Right renal cortex interstitium (tissue), 3 donors: ENCODE measurements at regions not wholly inside any gene's neighbourhood (a gene's known extent, or its start where the extent isn't known, plus 50 kb on each side); places are given as distances from the start of the nearest gene placed in this dataset.
A peak's percentile ranks its signal among the peaks of the same experiment; 100 is the strongest.

Experiments
- DNase-seq, 3 donors: peaks; one replicate each; pipeline ENCODE4 v3.0.0-alpha.2; 2013; ENCODE audit warnings: low read depth in 3 of 3, low spot score in 2 of 3

DNA sequence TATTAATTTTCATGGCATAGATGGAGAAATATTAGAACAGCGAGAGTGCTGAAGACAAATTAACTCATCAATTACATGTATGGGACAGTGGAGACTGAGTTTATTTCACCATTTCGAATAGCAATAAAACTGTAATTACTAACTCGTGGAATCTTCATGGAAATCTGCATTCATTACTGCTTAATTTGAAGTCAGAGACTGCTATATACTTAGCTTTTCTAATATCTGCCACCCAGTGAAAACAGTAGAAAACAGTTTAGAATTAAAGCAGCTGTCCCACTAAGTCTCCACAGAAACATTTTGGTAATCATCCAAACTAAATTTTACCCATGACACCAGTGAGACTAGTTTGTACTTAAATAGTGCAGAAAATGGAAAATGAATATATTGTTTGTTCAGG, 56.8 kb downstream of the IZUMO3 start:
- no peak for DNase-seq

GRCh38 chr9:24487946-24488345, 57.8 kb downstream of the IZUMO3 start:
- no peak for DNase-seq

GRCh38 chr9:24487250-24487861, 58.3 kb downstream of the IZUMO3 start:
- DNase-seq, result no peak

- DNase-seq, result peak; percentile 16 to 35 (median 17)
These were observed 66.2 kb downstream of the IZUMO3 start for GRCh38 chr9:24479361-24480059.

GRCh38 chr9:24464319-24464951, 81.3 kb downstream of the IZUMO3 start:
- no peak for DNase-seq

DNA sequence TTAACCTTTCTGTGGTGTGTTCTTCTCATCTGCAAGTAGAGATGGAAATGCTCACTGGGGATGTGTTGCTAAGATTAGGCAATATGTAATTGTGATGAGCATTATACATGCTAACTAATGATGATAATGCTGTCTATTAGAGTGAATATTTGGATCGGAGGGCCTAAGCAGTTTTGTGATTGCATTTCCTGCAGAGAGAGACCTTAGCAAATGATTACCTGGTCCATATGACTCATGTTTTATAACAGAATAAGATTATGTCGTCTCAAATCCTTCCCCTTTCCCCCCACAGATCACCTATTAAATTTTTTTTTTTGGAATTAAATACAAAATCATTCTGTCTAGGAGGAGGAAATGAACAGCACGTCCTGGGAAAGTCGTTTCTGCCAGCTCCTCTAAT, 82.7 kb downstream of the IZUMO3 start:
- DNase-seq, result no peak

DNA sequence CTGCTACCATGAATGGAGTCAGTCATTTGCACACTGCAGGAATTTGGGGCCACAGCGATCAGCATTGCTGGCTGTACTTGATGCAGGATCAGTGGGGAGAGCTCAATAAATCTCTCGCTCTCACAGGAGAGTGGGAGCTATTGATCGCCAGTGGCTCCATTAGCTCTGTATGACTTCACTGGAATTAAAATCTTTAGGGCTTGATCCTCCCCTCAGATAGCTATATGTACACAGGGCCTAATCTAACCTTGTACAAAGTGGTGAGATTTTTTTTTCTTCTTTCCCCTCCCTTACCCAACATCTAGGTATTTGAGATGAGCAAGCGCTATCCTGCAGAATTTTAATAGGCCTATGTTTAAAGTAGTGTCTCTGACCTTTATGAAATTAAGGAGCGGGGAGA, 84.9 kb downstream of the IZUMO3 start:
- no peak for DNase-seq

- no peak for DNase-seq
These were observed 85.7 kb downstream of the IZUMO3 start for GRCh38 chr9:24459953-24460352.

DNA sequence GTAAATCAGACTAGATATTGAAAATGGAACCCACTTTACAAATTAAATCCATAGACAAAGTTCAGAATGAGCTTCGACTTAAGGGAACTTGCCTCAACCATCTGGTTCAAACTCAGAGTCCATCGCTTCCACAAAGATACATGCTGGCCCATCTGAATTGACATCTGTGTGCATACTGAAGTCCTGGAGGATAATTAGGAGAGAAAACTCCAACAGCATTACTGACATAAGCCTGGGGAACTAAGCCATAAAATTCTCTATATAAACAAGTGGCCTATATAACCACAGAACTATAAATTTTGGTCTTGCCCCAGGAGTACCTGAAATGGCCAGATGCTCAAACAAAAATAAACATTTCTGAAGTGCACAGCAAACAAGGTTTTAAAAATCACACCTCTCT, 94.4 kb downstream of the IZUMO3 start:
- no peak for DNase-seq

GRCh38 chr9:24449976-24450375, 95.7 kb downstream of the IZUMO3 start:
- DNase-seq, result no peak

DNA sequence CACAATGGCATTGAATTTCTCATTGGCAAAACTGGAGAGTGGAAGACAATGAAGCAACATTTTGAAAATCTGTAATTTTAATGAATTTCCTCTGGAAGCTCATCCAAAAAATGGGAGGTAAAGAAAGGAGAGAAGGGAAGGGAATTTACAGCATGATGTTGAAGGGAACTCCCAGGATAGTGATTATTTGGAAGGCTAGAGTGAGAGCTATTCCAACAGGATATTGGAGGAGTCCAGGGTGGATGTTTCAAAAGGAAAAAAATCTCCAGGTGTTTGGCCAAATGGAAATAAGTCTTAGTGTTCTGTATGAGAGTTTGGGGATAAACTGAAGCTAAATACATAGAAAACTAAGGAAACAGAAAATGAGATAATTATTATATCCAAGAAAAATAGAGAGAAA, 106.2 kb downstream of the IZUMO3 start:
- no peak for DNase-seq

GRCh38 chr9:24438876-24439275, 106.8 kb downstream of the IZUMO3 start:
- no peak for DNase-seq

- no peak for DNase-seq
These were observed 108.9 kb downstream of the IZUMO3 start for GRCh38 chr9:24436761-24437160.

DNA sequence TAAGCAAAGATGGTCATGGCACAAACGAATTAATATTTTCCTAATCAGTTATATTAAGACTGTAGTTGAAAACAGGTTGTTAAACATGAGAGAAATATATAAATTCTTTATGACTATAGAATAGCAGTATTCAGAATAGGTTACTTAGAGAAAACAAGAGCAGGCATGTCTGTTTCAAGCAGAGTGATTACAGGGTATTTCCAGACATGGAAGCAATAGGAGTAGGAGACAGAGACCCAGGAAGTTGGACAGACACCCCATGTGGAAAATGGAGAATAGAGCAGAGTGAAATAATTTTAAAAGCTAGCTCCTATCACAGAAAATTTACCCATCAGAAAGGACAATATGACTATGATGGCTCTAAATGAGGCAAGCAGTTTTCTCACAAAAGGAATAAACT, 111.5 kb downstream of the IZUMO3 start:
- DNase-seq, result no peak

DNA sequence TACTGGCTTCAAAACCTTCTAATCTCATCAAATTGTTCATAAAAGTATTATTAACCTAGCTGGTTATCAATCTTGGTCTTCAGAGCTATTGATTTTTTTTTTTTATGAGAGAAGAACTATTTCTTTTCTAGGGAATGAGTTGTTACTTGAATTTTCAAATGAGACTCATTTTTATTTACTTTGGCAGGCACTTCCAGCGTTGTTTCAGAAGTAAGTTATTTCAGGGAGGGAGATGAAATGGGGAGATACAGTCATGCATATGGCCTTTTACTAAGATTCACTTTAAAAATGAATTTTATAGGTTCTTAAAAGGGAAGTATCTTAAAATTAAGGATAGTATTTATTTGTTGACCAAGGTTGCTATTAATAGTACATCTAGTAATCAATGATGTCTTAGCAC, 129.6 kb downstream of the IZUMO3 start:
- DNase-seq, result no peak

DNA sequence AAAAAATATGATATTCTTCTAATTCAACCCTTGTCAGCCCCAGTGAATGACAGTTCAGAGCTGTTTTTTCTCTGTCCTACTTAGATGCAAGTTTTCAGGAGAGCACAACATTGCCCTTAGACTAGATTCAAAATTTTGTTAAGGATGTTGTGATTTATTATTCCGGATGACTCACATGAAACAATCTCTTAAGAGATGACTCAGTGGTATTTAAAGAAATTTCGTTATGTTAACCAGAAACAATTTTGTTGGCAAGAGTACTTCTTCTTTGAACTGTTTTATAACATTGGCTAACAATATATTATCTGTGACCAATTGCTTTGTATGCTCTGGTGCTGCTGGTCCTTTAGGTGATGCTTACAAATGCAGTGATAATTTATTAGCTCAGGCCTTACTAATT, 132.0 kb downstream of the IZUMO3 start:
- no peak for DNase-seq

- DNase-seq, result no peak
These were observed 147.2 kb downstream of the IZUMO3 start for GRCh38 chr9:24398466-24398865.

GRCh38 chr9:24391095-24391494, 154.6 kb downstream of the IZUMO3 start:
- DNase-seq, result no peak

DNA sequence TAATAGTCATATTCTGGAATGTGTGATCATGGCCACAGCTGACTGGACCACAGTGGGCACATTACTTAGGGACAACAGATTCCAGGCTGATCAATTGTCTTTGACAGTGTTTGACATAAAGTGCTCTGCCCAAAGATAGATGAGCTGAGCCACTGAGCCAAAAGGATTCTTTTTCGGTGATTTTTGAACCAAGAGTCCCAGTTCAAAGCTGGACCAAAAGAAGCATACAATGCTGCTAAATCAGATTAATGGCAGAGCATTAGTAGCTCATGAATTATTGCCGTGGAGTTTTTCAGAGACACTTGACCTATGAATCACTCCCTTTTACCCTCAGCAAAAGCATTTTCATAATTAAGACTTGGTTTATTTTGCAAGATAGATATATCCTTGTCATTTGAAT, 160.6 kb downstream of the IZUMO3 start:
- DNase-seq, result no peak

DNA sequence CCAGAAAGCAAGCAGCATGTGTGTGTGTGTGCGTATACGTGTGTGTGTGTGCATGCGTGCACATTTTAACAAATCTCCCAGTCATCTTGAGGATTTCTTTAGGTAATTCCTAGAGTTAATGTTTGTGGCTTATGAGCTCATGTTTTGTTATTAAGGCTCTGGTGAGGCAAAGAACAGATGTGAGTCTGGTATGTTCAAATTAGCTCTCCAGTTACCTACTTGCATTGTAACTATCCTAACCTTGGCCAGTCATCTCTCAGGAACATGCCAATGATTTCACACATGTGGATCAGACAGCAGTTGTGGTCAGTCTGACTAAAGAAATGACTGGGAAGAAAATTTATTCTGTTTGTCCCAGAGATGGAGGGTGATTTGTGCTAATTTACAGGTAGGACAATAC, 163.1 kb downstream of the IZUMO3 start:
- no peak for DNase-seq

DNA sequence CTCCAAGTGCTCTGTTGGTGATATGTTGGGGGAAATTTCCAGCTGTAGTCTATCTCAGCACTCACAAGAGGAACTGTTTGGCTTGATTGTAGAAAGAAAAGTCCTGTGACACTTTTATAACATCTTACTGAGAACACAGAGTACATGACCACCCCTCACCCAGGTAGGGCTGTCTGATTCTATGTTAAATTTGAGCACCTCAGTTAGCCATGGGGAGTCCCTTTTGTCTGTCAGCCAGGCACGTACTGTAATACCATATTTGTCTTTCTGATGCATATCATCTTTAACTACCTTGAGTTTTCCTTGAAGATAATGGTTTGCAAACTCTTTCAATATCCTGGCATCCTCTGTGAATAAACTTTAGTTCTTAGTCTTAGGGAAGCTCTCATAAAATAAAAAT, 164.5 kb downstream of the IZUMO3 start:
- no peak for DNase-seq

- DNase-seq, result no peak
These were observed 186.7 kb downstream of the IZUMO3 start for GRCh38 chr9:24359046-24359445.
